ENCODE measurements at regions not wholly inside any gene's neighbourhood (a gene's known extent, or its start where the extent isn't known, plus 50 kb on each side); places are given as distances from the start of the nearest gene placed in this dataset.
"Not testable (repeated sequence)": the region's sequence is repeated elsewhere in the genome, so short reads cannot be mapped to it uniquely, and the experiment has no call there.

DNA sequence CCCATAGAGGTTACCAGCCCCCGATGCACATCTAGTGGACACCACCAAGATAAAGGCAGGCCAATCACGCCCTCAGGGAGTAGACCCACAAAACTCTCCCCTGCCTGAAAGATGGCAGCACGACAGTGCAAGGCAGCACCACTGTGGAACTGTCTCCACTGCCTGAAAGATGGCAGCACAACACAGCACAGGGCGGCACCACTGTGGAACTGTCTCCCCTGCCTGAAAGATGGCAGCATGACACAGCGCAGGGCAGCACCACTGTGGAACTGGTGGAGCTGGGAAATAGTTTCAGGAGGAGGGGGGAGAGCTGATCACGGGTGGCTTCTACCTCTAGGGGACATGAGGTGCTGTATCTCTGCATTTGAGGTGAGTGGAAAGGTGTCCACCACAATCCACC lies 340.4 kb upstream of the FRG1 start:
- TF ChIP-seq, protein P1, sequence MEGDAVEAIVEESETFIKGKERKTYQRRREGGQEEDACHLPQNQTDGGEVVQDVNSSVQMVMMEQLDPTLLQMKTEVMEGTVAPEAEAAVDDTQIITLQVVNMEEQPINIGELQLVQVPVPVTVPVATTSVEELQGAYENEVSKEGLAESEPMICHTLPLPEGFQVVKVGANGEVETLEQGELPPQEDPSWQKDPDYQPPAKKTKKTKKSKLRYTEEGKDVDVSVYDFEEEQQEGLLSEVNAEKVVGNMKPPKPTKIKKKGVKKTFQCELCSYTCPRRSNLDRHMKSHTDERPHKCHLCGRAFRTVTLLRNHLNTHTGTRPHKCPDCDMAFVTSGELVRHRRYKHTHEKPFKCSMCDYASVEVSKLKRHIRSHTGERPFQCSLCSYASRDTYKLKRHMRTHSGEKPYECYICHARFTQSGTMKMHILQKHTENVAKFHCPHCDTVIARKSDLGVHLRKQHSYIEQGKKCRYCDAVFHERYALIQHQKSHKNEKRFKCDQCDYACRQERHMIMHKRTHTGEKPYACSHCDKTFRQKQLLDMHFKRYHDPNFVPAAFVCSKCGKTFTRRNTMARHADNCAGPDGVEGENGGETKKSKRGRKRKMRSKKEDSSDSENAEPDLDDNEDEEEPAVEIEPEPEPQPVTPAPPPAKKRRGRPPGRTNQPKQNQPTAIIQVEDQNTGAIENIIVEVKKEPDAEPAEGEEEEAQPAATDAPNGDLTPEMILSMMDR (IDR thresholded peaks at IDR 0.05; ENCODE audit: extremely low read depth, missing control alignments): no peak

GRCh38 chr4:189600718-189601435 lies 339.8 kb upstream of the FRG1 start:
- DNase-seq (ENCODE audit: low spot score): no peak
- TF ChIP-seq, protein P1 (IDR thresholded peaks at IDR 0.05; ENCODE audit: extremely low read depth, missing control alignments): no peak

More for the DNA sequence above, 340.4 kb upstream of the FRG1 start:
- no peak for DNase-seq (ENCODE audit: low spot score)

GRCh38 chr4:189602827-189603226 lies 337.8 kb upstream of the FRG1 start:
- not testable (repeated sequence) for DNase-seq (ENCODE audit: low spot score)

GRCh38 chr4:189610571-189610970 lies 330.1 kb upstream of the FRG1 start:
- DNase-seq (ENCODE audit: low spot score): not testable (repeated sequence)

- no peak for DNase-seq (ENCODE audit: low spot score)
- TF ChIP-seq, protein P1 (IDR thresholded peaks at IDR 0.05; ENCODE audit: extremely low read depth, missing control alignments): no peak
Observed at GRCh38 chr4:189613207-189613606, 327.5 kb upstream of the FRG1 start.

DNA sequence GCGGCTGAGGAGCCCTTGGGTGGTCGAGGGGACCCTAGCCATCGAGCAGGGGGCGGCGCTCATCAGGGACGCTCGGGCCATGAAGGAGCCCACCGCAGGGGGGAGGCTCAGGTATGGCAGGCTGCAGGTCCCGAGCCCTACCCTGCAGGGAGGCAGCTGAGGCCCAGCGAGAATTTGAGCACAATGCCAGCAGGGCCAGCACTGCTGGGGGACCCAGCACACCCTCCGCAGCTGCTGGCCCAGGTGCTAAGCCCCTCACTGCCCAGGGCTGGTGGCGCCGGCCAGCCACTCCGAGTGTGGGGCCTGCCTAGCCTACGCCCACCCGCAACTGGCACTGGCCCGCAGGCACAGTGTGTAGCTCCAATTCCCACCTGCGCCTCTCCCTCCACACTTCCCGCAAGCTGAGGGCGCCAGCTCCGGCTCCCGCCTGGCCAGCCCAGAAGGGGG lies 325.4 kb upstream of the FRG1 start:
- DNase-seq (ENCODE audit: low spot score): no peak
- TF ChIP-seq, protein P1 (IDR thresholded peaks at IDR 0.05; ENCODE audit: extremely low read depth, missing control alignments): no peak

- DNase-seq (ENCODE audit: low spot score): not testable (repeated sequence)
Observed at GRCh38 chr4:189617741-189618140, 322.9 kb upstream of the FRG1 start.

DNA sequence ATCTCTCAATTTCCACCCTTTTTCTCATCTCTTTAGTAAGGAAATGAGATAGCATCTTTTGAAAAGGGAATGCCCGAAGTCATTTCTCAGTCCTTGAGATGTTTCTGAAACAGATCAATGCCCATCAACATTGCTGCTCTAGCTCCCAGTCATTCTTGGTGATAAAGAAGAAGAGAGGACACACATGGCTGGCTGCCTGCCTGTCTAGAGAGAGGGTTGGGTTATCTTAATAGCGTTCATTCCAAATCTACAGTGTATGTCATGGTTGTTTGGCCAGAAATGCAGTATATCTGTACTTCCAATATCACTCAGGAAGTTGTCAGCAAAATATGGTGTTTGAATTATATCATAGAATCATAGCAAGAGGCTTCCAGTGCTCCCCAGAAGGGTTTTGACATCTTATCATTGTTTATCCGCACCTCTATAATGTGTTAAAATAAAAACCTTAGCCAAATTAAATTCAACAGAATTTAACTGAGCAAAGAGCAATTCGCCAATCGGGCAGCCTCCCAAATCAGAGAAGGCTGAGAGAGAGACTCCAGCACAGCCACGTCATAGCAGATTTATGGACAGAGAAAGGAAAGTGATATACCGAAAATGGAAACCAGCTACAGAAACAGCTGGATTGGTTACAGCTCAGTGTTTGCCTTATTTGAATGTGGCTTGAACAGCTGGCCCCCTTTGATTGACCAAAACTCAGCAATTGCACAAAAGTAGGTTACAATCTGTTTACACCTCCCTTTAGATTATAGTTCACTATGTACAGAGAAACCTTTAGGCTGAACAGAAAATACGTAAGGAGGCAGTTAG lies 321.0 kb upstream of the FRG1 start:
- not testable (repeated sequence) for DNase-seq (ENCODE audit: low spot score)

GRCh38 chr4:189622574-189622973 lies 318.1 kb upstream of the FRG1 start:
- not testable (repeated sequence) for DNase-seq (ENCODE audit: low spot score)

- not testable (repeated sequence) for DNase-seq (ENCODE audit: low spot score)
Observed at GRCh38 chr4:189627041-189627440, 313.6 kb upstream of the FRG1 start.

DNA sequence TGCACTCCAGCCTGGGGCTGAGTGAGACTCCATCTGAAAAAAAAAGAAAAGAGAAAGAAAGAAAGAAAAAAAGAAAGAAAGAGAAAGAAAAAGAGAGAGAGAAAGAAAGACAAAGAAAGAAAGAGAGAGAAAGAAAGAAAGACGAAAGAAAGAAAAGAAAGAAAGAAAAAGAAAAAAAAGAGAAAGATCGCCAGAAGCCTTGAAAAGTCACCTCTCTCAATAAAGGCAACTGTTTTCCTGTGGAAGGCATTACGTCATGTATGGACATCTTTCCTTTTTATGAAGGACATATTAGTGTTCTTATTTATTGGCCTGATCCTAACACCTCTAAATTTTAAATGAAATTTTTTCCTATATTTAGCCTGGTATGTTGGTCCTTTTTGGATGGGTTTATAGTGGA lies 310.9 kb upstream of the FRG1 start:
- not testable (repeated sequence) for DNase-seq (ENCODE audit: low spot score)

DNA sequence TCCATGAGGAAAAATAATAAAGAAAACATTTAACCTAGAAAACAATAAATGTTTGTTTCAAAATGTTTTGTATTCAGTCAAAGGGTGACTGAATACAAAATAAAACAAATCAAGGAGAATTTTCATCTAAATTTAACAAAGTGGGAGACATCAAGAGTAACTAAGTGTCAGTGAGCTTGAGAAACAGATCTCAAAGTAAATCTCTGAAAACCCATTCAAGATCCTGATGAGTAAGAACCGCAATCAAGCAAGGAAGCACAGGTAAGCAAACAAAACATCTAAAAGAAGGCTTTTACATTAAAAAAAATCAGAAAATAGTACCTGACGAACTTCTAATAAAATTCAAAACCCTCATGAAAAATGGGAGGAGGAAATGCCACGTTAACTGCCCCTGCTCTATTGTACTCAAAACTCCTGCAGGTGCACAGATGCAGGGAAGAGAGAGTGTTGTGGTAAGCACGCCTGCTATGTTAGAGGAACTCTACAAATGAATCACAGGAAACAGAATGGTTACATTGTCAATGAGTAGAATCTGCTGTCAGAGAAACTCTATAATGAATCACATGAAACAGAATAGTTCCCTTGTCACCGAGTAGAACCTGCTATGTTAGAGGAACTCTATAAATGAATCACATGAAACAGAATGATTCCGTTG lies 309.6 kb upstream of the FRG1 start:
- not testable (repeated sequence) for DNase-seq (ENCODE audit: low spot score)

- DNase-seq (ENCODE audit: low spot score): not testable (repeated sequence)
Observed at GRCh38 chr4:189631568-189631916, 309.1 kb upstream of the FRG1 start.

DNA sequence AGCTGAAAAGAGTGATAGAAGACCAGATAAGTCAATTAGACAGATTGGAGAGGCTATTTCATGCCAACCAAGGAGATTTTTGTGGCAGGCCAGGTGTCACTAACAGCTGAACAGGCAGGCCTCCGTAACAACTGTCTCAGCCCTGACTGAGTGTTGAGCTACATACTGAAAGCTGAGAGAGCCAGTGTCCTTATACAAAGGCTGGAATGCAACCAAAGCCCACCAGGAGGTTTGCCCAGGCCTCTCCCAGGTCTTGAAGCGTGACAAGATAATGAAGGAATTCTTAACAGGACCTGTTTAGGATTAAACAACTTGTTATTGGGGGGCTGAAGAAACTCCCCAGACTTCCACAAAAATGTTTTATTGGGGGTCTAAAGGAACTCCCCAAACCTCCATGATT lies 290.2 kb upstream of the FRG1 start:
- not testable (repeated sequence) for DNase-seq (ENCODE audit: low spot score)

DNA sequence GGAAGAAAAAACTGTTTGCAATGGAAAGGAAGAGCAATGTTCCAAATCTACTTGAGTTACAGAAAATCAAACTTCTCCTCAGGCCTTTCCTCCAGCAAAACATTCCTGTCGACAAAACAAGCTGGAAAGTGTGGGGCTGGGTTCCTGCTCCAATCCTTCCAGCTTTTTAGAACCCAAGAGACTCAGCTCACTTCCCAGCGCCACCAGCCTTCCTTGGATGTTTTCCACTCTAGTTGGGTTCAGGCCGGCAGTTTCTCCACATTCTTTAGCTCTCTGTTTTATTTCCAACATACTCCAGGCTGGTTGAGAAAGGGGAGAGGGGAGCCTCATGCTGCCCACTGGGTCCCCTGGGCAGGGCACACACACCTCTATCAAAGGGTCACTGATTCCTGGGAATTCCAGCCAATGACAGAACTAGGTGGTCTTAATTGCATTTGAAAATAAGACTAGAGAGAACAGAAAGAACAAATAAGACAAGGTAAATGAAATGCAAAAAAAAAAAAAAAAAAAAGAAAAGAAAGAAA lies 287.5 kb upstream of the FRG1 start:
- not testable (repeated sequence) for DNase-seq (ENCODE audit: low spot score)
